ENCODE measurements at regions not wholly inside any gene's neighbourhood (a gene's known extent, or its start where the extent isn't known, plus 50 kb on each side); places are given as distances from the start of the nearest gene placed in this dataset.

DNA sequence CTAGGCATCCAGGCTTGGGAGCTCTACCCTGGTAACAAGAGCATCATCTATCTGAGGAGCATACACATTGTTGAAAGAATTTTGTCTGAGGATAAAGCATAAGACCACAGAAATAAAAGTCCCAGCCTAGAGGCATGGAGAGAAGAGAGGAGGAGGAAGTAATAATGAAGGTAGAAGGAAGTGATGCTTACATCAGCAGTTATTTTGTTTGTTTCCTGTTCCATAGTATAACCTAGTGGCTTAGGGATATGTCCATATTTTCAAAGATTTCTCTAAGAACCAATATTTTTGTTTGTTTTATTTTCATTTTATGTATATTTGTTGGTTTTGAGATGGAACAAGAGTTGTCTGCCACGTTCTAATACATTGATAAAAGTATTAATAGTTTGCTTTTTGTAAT, 407.4 kb upstream of the SETBP1 start:
- Mint-ChIP-seq H3K4me1 (no peaks in the 10 kb centered on the region), H3K27me3 (no peaks in the 10 kb centered on the region), H3K36me3 (ENCODE audit: low read depth) (no peaks in the 10 kb centered on the region), H3K27ac (no peak overlapping the region), H3K9me3 (peaks cover 2% of the 10 kb centered on the region), H3K4me3 (no peak overlapping the region)
- CTCF ChIA-PET = no interaction called here
- intact Hi-C loops (cut with micrococcal nuclease) = no loop called here
- no peak for DNase-seq
- POLR2A ChIA-PET = no interaction called here
- TF ChIP-seq, protein P1, sequence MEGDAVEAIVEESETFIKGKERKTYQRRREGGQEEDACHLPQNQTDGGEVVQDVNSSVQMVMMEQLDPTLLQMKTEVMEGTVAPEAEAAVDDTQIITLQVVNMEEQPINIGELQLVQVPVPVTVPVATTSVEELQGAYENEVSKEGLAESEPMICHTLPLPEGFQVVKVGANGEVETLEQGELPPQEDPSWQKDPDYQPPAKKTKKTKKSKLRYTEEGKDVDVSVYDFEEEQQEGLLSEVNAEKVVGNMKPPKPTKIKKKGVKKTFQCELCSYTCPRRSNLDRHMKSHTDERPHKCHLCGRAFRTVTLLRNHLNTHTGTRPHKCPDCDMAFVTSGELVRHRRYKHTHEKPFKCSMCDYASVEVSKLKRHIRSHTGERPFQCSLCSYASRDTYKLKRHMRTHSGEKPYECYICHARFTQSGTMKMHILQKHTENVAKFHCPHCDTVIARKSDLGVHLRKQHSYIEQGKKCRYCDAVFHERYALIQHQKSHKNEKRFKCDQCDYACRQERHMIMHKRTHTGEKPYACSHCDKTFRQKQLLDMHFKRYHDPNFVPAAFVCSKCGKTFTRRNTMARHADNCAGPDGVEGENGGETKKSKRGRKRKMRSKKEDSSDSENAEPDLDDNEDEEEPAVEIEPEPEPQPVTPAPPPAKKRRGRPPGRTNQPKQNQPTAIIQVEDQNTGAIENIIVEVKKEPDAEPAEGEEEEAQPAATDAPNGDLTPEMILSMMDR (IDR thresholded peaks at IDR 0.05) = no peak
- no peak for ATAC-seq (ENCODE audit: low read depth)

DNA sequence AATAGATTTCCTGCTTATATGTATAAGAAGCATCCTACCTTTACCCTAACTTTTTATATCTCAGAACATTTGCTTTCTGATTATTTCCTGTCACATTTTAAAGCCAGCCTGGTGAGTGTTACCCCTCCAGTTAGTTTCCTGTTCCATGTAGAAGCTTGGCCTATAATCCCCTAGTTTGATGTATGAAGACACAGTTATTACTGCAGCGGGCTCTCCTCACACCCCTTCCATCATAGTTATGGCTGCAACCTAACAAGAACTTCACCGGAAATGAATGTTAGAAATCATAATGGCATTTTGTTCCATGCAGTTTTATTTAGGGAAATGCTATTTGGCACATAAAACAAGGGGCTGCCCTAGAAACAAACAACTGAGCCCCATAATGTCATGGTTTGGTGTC, 400.2 kb upstream of the SETBP1 start:
- ChIA-PET POLR2A (no interaction called here), CTCF (no interaction called here)
- Mint-ChIP-seq H3K36me3 (ENCODE audit: low read depth) (no peaks in the 10 kb centered on the region), H3K4me3 (no peak overlapping the region), H3K9me3 (no peaks in the 10 kb centered on the region), H3K27ac (no peak overlapping the region), H3K27me3 (no peaks in the 10 kb centered on the region), H3K4me1 (no peaks in the 10 kb centered on the region)
- DNase-seq (no peak), ATAC-seq (ENCODE audit: low read depth) (no peak)
- TF ChIP-seq, protein P1 (IDR thresholded peaks at IDR 0.05) = no peak
- intact Hi-C loops (cut with micrococcal nuclease) = no loop called here

DNA sequence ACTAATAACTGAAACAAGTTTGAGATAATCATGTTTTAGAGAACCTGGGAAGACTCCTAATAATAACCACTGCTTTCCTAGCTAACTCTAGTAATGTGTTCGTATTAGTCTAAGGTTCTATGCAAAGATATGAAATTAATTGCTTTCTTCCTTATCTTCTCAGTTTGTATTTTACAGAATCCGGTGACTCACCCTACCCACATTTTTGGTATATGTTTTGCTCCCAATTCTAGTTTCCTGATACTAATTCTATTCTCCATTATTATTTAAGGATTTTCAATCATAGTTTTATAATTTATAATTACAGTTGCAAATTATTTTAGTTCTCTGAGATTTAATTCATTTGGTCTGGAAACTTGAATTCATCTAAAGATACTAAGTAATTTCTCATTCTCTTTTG, 394.6 kb upstream of the SETBP1 start:
- CTCF ChIA-PET = interaction anchor here (0.8 kb wide), 1 partner anchor 127 kb away, joined by 3 read pairs; no protein-coding TSS in a partner anchor

DNA sequence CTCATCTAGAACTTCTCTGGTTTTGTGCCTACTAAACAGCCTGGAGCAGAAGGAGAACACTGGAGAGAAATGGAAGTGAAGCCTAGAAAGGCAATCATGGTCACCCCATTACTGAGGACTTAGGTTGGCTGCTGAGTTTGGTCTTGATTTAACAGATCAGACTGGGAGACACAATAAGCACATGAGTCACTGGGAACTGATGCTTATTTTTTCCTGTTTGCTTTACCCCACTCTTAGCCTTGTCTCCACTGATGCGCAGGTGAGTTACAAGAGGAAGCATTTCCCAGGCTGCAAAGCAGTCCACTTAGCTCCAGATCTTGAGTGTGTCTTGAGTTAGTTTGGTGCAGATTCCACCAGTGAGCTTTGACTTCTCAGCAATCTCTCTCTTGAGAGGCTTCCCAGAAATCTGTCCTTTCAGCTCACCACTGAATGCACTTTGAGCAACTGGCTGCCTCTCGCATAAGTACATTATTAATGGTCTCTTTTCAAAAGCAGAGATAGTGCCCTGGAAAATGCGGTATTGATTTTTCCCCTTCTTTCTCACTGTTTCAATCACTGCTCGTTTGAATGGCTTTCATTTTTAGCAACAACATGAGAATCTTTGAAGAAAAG, 390.2 kb upstream of the SETBP1 start:
- POLR2A ChIA-PET = no interaction called here
- H3K4me3 Mint-ChIP-seq = no peak overlapping the region
- no peak for DNase-seq

More for the DNA sequence above, 394.6 kb upstream of the SETBP1 start:
- POLR2A ChIA-PET = no interaction called here
- TF ChIP-seq, protein P1 (IDR thresholded peaks at IDR 0.05) = no peak
- no peaks in the 10 kb centered on the region for H3K4me1 Mint-ChIP-seq
- no peak overlapping the region for H3K4me3 Mint-ChIP-seq
- H3K36me3 Mint-ChIP-seq (ENCODE audit: low read depth) = no peaks in the 10 kb centered on the region
- no peaks in the 10 kb centered on the region for H3K9me3 Mint-ChIP-seq
- DNase-seq (no peak), ATAC-seq (ENCODE audit: low read depth) (no peak)
- no peaks in the 10 kb centered on the region for H3K27me3 Mint-ChIP-seq
- intact Hi-C loops (cut with micrococcal nuclease) = no loop called here
- H3K27ac Mint-ChIP-seq = no peak overlapping the region

DNA sequence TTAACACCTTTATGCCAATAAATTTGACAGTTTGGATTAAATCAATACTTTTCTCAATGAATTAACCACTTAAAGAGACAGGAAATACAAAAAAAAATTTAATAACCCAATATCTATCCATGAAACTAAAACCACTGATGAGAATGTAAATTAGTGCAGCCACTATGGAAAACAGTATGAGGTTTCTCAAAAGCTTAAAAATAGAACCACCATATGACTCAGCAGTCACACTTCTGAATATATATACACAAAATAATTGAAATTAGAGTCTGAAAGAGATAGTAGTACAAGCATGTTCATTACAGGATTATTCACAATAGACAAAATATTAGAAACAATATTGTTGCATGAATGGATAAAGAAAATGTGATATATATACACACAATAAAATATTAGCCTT, 382.1 kb upstream of the SETBP1 start:
- POLR2A ChIA-PET = no interaction called here
- TF ChIP-seq, protein P1 (IDR thresholded peaks at IDR 0.05) = no peak
- Mint-ChIP-seq H3K27ac (no peak overlapping the region), H3K27me3 (no peaks in the 10 kb centered on the region), H3K4me1 (no peaks in the 10 kb centered on the region), H3K9me3 (peaks cover 3% of the 10 kb centered on the region), H3K36me3 (ENCODE audit: low read depth) (no peaks in the 10 kb centered on the region), H3K4me3 (no peak overlapping the region)
- DNase-seq = no peak
- ATAC-seq (ENCODE audit: low read depth) = no peak
- CTCF ChIA-PET = no interaction called here
- intact Hi-C loops (cut with micrococcal nuclease) = no loop called here

More for the DNA sequence above, 390.2 kb upstream of the SETBP1 start:
- no peak for ATAC-seq (ENCODE audit: low read depth)
- H3K36me3 Mint-ChIP-seq (ENCODE audit: low read depth) = no peaks in the 10 kb centered on the region
- no peaks in the 10 kb centered on the region for H3K27me3 Mint-ChIP-seq
- TF ChIP-seq, protein P1 (IDR thresholded peaks at IDR 0.05) = no peak
- H3K4me1 Mint-ChIP-seq = no peaks in the 10 kb centered on the region
- H3K27ac Mint-ChIP-seq = no peak overlapping the region
- intact Hi-C loops (cut with micrococcal nuclease) = no loop called here
- CTCF ChIA-PET = no interaction called here
- H3K9me3 Mint-ChIP-seq = no peaks in the 10 kb centered on the region

Measured in activated B cell treated with CpG ODN at 0.5 μM for 24 hours (primary cell).